Loucy (cell line): ENCODE measurements at regions not wholly inside any gene's neighbourhood (a gene's known extent, or its start where the extent isn't known, plus 50 kb on each side); places are given as distances from the start of the nearest gene placed in this dataset.

Experiments
- CTCF ChIP-seq: fragments of 200-600 bp; sonication (generic); conservative IDR thresholded peaks from 2 replicates; pipeline ENCODE4 v1.5.1; 2014; ENCODE audit warnings: mild to moderate bottlenecking, antibody characterized with exemption, low read length
- EZH2phosphoT487 ChIP-seq: fragments of 200-600 bp; IDR thresholded peaks from 2 replicates; pipeline ENCODE4 v1.6.1; 2018; ENCODE audit warnings: antibody characterized with exemption, mild to moderate bottlenecking, moderate library complexity, borderline replicate concordance

GRCh38 chr4:123553279-123553678 is 156.7 kb downstream of the SPRY1 start:
- no peak for TF ChIP-seq CTCF
- no peak for TF ChIP-seq EZH2phosphoT487
